Tibial artery (tissue), 4 donors: ENCODE measurements at regions not wholly inside any gene's neighbourhood (a gene's known extent, or its start where the extent isn't known, plus 50 kb on each side); places are given as distances from the start of the nearest gene placed in this dataset.

Experiments
- DNase-seq, 2 donors: peaks; one replicate each; pipeline ENCODE4 v3.0.0-alpha.2; 2019
- H3K27ac ChIP-seq, 2 donors: fragments of 200-600 bp; sonication (generic) in 1 of 2; 1 replicate in 1 of 2; 2 replicates in 1 of 2; pipeline ENCODE4 v1.5.1; 2018 to 2019; ENCODE audit warnings: mild to moderate bottlenecking in 1 of 2
- H3K27me3 ChIP-seq, 2 donors: fragments of 200-600 bp; sonication (generic) in 1 of 2; one replicate each; pipeline versions ENCODE4 v1.5.1 to v1.6.0; 2016 to 2019
- H3K36me3 ChIP-seq, 3 donors: fragments of 200-600 bp; sonication (generic) in 2 of 3; one replicate each; pipeline ENCODE4 v1.5.1; 2016 to 2019; ENCODE audit warnings: mild to moderate bottlenecking in 2 of 3
- H3K4me1 ChIP-seq, 4 donors: fragments of 200-600 bp; sonication (generic) in 2 of 4; 1 replicate in 3 of 4; 2 replicates in 1 of 4; pipeline ENCODE4 v1.5.1; 2016 to 2019
- H3K4me3 ChIP-seq, 2 donors: fragments of 200-600 bp; sonication (generic) in 1 of 2; 1 replicate in 1 of 2; 2 replicates in 1 of 2; pipeline ENCODE4 v1.5.1; 2018 to 2019; ENCODE audit warnings: mild to moderate bottlenecking in 2 of 2
- H3K9me3 ChIP-seq, 3 donors: fragments of 200-600 bp; sonication (generic) in 1 of 3; one replicate each; pipeline ENCODE4 v1.5.1; 2016 to 2019
- CTCF ChIP-seq, 2 experiments: fragments of 200-600 bp in 1 of 2; fragments of 450-650 bp in 1 of 2; IDR thresholded peaks; one replicate each; pipeline ENCODE4 v1.5.1; 2017 to 2019; ENCODE audit warnings: antibody characterized with exemption in 2 of 2, mild to moderate bottlenecking in 1 of 2, moderate library complexity in 1 of 2
- intact Hi-C: fragments of 100-400 bp; cut with DNase I; formaldehyde crosslinking; loops from one replicate; pipeline ENCODE4 v1.15.0; 2023; ENCODE audit warnings: low total_unique reads

DNA sequence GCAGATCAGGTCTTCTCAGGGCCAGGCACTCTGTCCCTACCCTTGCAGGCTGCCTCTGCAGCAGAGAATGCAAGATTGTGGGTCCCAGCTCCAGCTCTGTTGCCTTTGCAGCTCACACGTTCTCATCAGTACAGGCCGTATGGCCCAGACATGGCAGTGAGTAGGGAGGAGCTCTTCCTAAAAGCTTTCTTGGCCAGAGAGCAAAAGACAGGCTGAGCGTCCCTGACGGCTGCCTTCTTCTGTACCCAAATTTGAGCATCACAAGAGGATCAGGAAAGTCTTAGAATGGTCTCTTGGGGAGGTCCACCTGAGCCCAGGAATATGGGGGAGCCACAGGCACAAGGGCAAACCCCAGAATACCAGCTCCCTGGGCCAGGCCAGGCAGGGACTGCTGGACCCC is 266.3 kb upstream of the ZMIZ1 start:
- intact Hi-C loops: loop anchor here (10.0 kb wide), 2 partner anchors 108 to 172 kb away; no protein-coding TSS in a partner anchor
- peak overlapping the region; percentile 74 to 87 for H3K27ac ChIP-seq

DNA sequence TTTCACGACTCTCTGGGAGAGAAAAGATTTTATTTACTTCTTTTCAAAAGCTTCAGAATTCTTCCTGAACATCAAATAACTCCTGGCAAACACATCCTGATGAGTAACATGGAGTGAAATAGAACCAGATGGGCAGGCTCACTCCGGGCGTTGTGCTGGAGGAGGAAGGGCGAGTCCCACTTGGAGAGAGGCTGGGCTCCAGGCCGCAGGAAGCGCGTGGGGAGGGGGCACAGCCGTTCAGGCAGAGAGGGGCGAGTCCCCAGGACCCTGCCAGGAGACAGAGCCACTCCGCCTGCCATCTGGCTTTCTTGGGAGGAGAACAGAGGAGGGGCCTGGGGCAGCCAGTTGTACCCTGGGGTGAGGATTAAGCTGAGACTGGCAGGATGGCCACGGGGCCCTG is 265.9 kb upstream of the ZMIZ1 start:
- H3K4me3 ChIP-seq: no peak overlapping the region
- H3K27ac ChIP-seq: peak overlapping the region; percentile 74 to 87
- H3K4me1 ChIP-seq: peaks cover 0 to 52% (median 30%) of the 10 kb centered on the region in 4 donors
- no peaks in the 10 kb centered on the region for H3K27me3 ChIP-seq
- peak; percentile 68 to 77 for DNase-seq
- intact Hi-C loops: loop anchor here (10.0 kb wide), 2 partner anchors 108 to 172 kb away; no protein-coding TSS in a partner anchor
- no peaks in the 10 kb centered on the region for H3K36me3 ChIP-seq
- TF ChIP-seq CTCF (IDR thresholded peaks at IDR 0.05): no peak
- H3K9me3 ChIP-seq: no peaks in the 10 kb centered on the region

More for the DNA sequence above, 266.3 kb upstream of the ZMIZ1 start:
- no peaks in the 10 kb centered on the region for H3K36me3 ChIP-seq
- H3K9me3 ChIP-seq: no peaks in the 10 kb centered on the region
- no peak for TF ChIP-seq CTCF (IDR thresholded peaks at IDR 0.05)
- no peak overlapping the region for H3K4me3 ChIP-seq
- no peaks in the 10 kb centered on the region for H3K27me3 ChIP-seq
- H3K4me1 ChIP-seq: peaks cover 0 to 51% (median 30%) of the 10 kb centered on the region in 4 donors
- DNase-seq: no peak

GRCh38 chr10:78803710-78804109 is 265.1 kb upstream of the ZMIZ1 start:
- H3K4me1 ChIP-seq: peaks cover 0 to 52% (median 30%) of the 10 kb centered on the region in 4 donors
- no peak overlapping the region for H3K4me3 ChIP-seq
- no peaks in the 10 kb centered on the region for H3K9me3 ChIP-seq
- H3K27ac ChIP-seq: peak overlapping the region; percentile 74 to 87
- no peak for DNase-seq
- intact Hi-C loops: loop anchor here (10.0 kb wide), 2 partner anchors 109 to 171 kb away; no protein-coding TSS in a partner anchor
- TF ChIP-seq CTCF (IDR thresholded peaks at IDR 0.05): no peak
- H3K27me3 ChIP-seq: no peaks in the 10 kb centered on the region
- H3K36me3 ChIP-seq: no peaks in the 10 kb centered on the region

DNA sequence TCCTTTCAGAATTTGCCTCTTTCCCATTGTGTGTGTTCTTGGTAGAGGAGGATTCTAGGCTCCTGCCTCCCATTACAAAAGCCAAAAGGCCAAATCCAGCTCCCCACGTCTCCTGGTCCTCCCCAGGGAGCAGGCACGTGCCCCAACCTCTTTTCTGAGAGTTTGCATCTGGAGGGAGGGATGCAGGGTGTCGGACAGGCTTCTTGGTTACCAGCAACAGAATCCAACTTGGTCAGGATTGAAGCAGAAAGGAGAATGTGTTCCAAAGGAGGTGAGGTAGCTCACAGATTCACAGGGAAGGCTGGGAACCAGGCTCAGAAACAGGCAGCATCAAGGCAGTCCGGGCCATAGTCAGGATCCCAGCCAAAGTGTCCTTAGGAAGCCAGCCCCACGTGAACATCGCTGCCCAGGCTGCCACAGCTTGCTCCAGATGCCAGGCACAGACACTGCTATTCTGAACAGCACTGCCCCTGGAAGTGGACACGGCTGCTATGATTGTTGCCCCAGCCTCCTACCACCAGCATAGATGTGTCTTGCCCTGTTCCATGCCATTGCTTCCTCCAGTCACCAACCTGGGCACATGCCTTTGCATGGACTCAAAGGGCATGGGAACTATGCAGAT is 264.2 kb upstream of the ZMIZ1 start:
- H3K36me3 ChIP-seq: no peaks in the 10 kb centered on the region
- DNase-seq: peak; percentile 51 to 85
- H3K4me3 ChIP-seq: no peak overlapping the region
- H3K27ac ChIP-seq: peak overlapping the region; percentile 74 to 87
- H3K9me3 ChIP-seq: no peaks in the 10 kb centered on the region
- TF ChIP-seq CTCF (IDR thresholded peaks at IDR 0.05): no peak
- intact Hi-C loops: loop anchor here (10.0 kb wide), 2 partner anchors 110 to 170 kb away; no protein-coding TSS in a partner anchor
- H3K27me3 ChIP-seq: no peaks in the 10 kb centered on the region
- peaks cover 0 to 52% (median 30%) of the 10 kb centered on the region in 4 donors for H3K4me1 ChIP-seq

DNA sequence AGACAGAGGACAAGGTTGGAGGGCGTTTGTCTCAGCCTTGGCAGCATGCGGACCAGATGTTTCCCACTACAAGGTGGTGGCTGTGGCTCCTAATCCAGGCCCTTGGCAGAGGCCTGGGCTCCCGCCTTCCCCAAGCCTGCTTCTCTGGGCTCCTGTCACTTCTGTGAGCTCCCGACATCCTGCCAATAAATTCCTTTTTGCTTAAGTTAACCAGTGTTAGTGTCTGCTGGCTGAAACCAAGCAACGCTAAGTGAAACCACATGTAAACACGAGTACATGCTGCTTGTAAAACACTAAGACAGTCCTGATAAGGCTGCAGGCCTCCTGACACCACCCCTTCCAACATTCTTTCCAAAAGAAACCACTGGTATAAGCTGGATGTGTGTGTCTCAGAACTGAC is 263.6 kb upstream of the ZMIZ1 start:
- H3K27me3 ChIP-seq: no peaks in the 10 kb centered on the region
- no peaks in the 10 kb centered on the region for H3K36me3 ChIP-seq
- H3K4me1 ChIP-seq: peaks cover 0 to 52% (median 30%) of the 10 kb centered on the region in 4 donors
- H3K4me3 ChIP-seq: no peak overlapping the region
- H3K9me3 ChIP-seq: no peaks in the 10 kb centered on the region
- H3K27ac ChIP-seq: peak overlapping the region; percentile 74 to 87
- peak; percentile 74 to 84 for DNase-seq
- intact Hi-C loops: loop anchor here (10.0 kb wide), 2 partner anchors 110 to 170 kb away; no protein-coding TSS in a partner anchor
- TF ChIP-seq CTCF (IDR thresholded peaks at IDR 0.05): no peak
